ENCODE measurements at regions not wholly inside any gene's neighbourhood (a gene's known extent, or its start where the extent isn't known, plus 50 kb on each side); places are given as distances from the start of the nearest gene placed in this dataset.

- Histone ChIP-seq H3K9ac (ENCODE audit: low read depth, low read length) (no peak overlapping the region), H3K9me3 (replicated peaks; ENCODE audit: low read length) (no peaks in the 10 kb centered on the region), H3K4me2 (ENCODE audit: low read length) (no peak overlapping the region), H3K4me3 (ENCODE audit: low read length) (no peak overlapping the region), H3K36me3 (ENCODE audit: insufficient read depth, low read length) (no peaks in the 10 kb centered on the region), H3K27me3 (ENCODE audit: control insufficient read depth, insufficient read depth, low read length) (peaks cover 17% of the 10 kb centered on the region), H3K4me1 (ENCODE audit: control insufficient read depth, insufficient read depth, low read length) (no peaks in the 10 kb centered on the region)
These were observed 366.2 kb upstream of the CNR1 start for GRCh38 chr6:88532241-88532860.

- Histone ChIP-seq H3K4me3 (ENCODE audit: low read length) (no peak overlapping the region), H3K9ac (ENCODE audit: low read depth, low read length) (no peak overlapping the region), H3K36me3 (ENCODE audit: insufficient read depth, low read length) (no peaks in the 10 kb centered on the region), H3K4me2 (ENCODE audit: low read length) (no peak overlapping the region), H3K9me3 (replicated peaks; ENCODE audit: low read length) (no peaks in the 10 kb centered on the region), H3K4me1 (ENCODE audit: control insufficient read depth, insufficient read depth, low read length) (no peaks in the 10 kb centered on the region), H3K27me3 (ENCODE audit: control insufficient read depth, insufficient read depth, low read length) (peaks cover 17% of the 10 kb centered on the region)
These were observed 363.6 kb upstream of the CNR1 start for GRCh38 chr6:88529726-88530125.

- Histone ChIP-seq H3K9ac (ENCODE audit: low read depth, low read length) (no peak overlapping the region), H3K4me3 (ENCODE audit: low read length) (no peak overlapping the region), H3K36me3 (ENCODE audit: insufficient read depth, low read length) (no peaks in the 10 kb centered on the region), H3K4me1 (ENCODE audit: control insufficient read depth, insufficient read depth, low read length) (peaks cover 6% of the 10 kb centered on the region), H3K4me2 (ENCODE audit: low read length) (no peak overlapping the region), H3K27me3 (ENCODE audit: control insufficient read depth, insufficient read depth, low read length) (no peaks in the 10 kb centered on the region), H3K9me3 (replicated peaks; ENCODE audit: low read length) (no peaks in the 10 kb centered on the region)
These were observed 354.3 kb upstream of the CNR1 start for GRCh38 chr6:88520445-88520844.

- Histone ChIP-seq H3K36me3 (ENCODE audit: insufficient read depth, low read length) (no peaks in the 10 kb centered on the region), H3K4me3 (ENCODE audit: low read length) (no peak overlapping the region), H3K4me2 (ENCODE audit: low read length) (no peak overlapping the region), H3K4me1 (ENCODE audit: control insufficient read depth, insufficient read depth, low read length) (peaks cover 6% of the 10 kb centered on the region), H3K27me3 (ENCODE audit: control insufficient read depth, insufficient read depth, low read length) (no peaks in the 10 kb centered on the region), H3K9me3 (replicated peaks; ENCODE audit: low read length) (no peaks in the 10 kb centered on the region), H3K9ac (ENCODE audit: low read depth, low read length) (no peak overlapping the region)
These were observed 353.8 kb upstream of the CNR1 start for GRCh38 chr6:88520017-88520338.

GRCh38 chr6:88519301-88520016, 353.3 kb upstream of the CNR1 start:
- no peak overlapping the region for H3K9ac ChIP-seq (ENCODE audit: low read depth, low read length)
- peaks cover 6% of the 10 kb centered on the region for H3K4me1 ChIP-seq (ENCODE audit: control insufficient read depth, insufficient read depth, low read length)
- peak overlapping the region; percentile 0 for H3K4me2 ChIP-seq (ENCODE audit: low read length)
- H3K4me3 ChIP-seq (ENCODE audit: low read length), result no peak overlapping the region
- H3K27me3 ChIP-seq (ENCODE audit: control insufficient read depth, insufficient read depth, low read length), result no peaks in the 10 kb centered on the region
- no peaks in the 10 kb centered on the region for H3K36me3 ChIP-seq (ENCODE audit: insufficient read depth, low read length)
- H3K9me3 ChIP-seq (replicated peaks; ENCODE audit: low read length), result no peaks in the 10 kb centered on the region

- H3K4me3 ChIP-seq (ENCODE audit: low read length), result no peak overlapping the region
- H3K9ac ChIP-seq (ENCODE audit: low read depth, low read length), result no peak overlapping the region
- H3K36me3 ChIP-seq (ENCODE audit: insufficient read depth, low read length), result no peaks in the 10 kb centered on the region
- H3K27me3 ChIP-seq (ENCODE audit: control insufficient read depth, insufficient read depth, low read length), result no peaks in the 10 kb centered on the region
- H3K4me1 ChIP-seq (ENCODE audit: control insufficient read depth, insufficient read depth, low read length), result peaks cover 6% of the 10 kb centered on the region
- no peaks in the 10 kb centered on the region for H3K9me3 ChIP-seq (replicated peaks; ENCODE audit: low read length)
- H3K4me2 ChIP-seq (ENCODE audit: low read length), result no peak overlapping the region
These were observed 351.6 kb upstream of the CNR1 start for GRCh38 chr6:88517737-88518136.

GRCh38 chr6:88513920-88514319, 347.8 kb upstream of the CNR1 start:
- Histone ChIP-seq H3K4me3 (ENCODE audit: low read length) (no peak overlapping the region), H3K4me1 (ENCODE audit: control insufficient read depth, insufficient read depth, low read length) (peaks cover 6% of the 10 kb centered on the region), H3K4me2 (ENCODE audit: low read length) (no peak overlapping the region), H3K9ac (ENCODE audit: low read depth, low read length) (no peak overlapping the region), H3K9me3 (replicated peaks; ENCODE audit: low read length) (no peaks in the 10 kb centered on the region), H3K27me3 (ENCODE audit: control insufficient read depth, insufficient read depth, low read length) (no peaks in the 10 kb centered on the region), H3K36me3 (ENCODE audit: insufficient read depth, low read length) (no peaks in the 10 kb centered on the region)

GRCh38 chr6:88513471-88513870, 347.3 kb upstream of the CNR1 start:
- Histone ChIP-seq H3K4me1 (ENCODE audit: control insufficient read depth, insufficient read depth, low read length) (peaks cover 6% of the 10 kb centered on the region), H3K27me3 (ENCODE audit: control insufficient read depth, insufficient read depth, low read length) (no peaks in the 10 kb centered on the region), H3K9ac (ENCODE audit: low read depth, low read length) (no peak overlapping the region), H3K4me2 (ENCODE audit: low read length) (no peak overlapping the region), H3K36me3 (ENCODE audit: insufficient read depth, low read length) (no peaks in the 10 kb centered on the region), H3K4me3 (ENCODE audit: low read length) (no peak overlapping the region), H3K9me3 (replicated peaks; ENCODE audit: low read length) (no peaks in the 10 kb centered on the region)

- no peak overlapping the region for H3K9ac ChIP-seq (ENCODE audit: low read depth, low read length)
- H3K4me2 ChIP-seq (ENCODE audit: low read length), result no peak overlapping the region
- no peaks in the 10 kb centered on the region for H3K36me3 ChIP-seq (ENCODE audit: insufficient read depth, low read length)
- no peaks in the 10 kb centered on the region for H3K9me3 ChIP-seq (replicated peaks; ENCODE audit: low read length)
- no peaks in the 10 kb centered on the region for H3K27me3 ChIP-seq (ENCODE audit: control insufficient read depth, insufficient read depth, low read length)
- H3K4me3 ChIP-seq (ENCODE audit: low read length), result no peak overlapping the region
- H3K4me1 ChIP-seq (ENCODE audit: control insufficient read depth, insufficient read depth, low read length), result peaks cover 5% of the 10 kb centered on the region
These were observed 346.8 kb upstream of the CNR1 start for GRCh38 chr6:88512951-88513350.

GRCh38 chr6:88502391-88502790, 336.2 kb upstream of the CNR1 start:
- no peak overlapping the region for H3K4me2 ChIP-seq (ENCODE audit: low read length)
- H3K27me3 ChIP-seq (ENCODE audit: control insufficient read depth, insufficient read depth, low read length), result no peaks in the 10 kb centered on the region
- H3K4me3 ChIP-seq (ENCODE audit: low read length), result no peak overlapping the region
- no peaks in the 10 kb centered on the region for H3K9me3 ChIP-seq (replicated peaks; ENCODE audit: low read length)
- no peaks in the 10 kb centered on the region for H3K36me3 ChIP-seq (ENCODE audit: insufficient read depth, low read length)
- H3K4me1 ChIP-seq (ENCODE audit: control insufficient read depth, insufficient read depth, low read length), result no peaks in the 10 kb centered on the region
- H3K9ac ChIP-seq (ENCODE audit: low read depth, low read length), result no peak overlapping the region

GRCh38 chr6:88499845-88500699, 333.9 kb upstream of the CNR1 start:
- no peaks in the 10 kb centered on the region for H3K27me3 ChIP-seq (ENCODE audit: control insufficient read depth, insufficient read depth, low read length)
- H3K4me1 ChIP-seq (ENCODE audit: control insufficient read depth, insufficient read depth, low read length), result no peaks in the 10 kb centered on the region
- H3K9ac ChIP-seq (ENCODE audit: low read depth, low read length), result no peak overlapping the region
- H3K4me3 ChIP-seq (ENCODE audit: low read length), result no peak overlapping the region
- no peak overlapping the region for H3K4me2 ChIP-seq (ENCODE audit: low read length)
- H3K9me3 ChIP-seq (replicated peaks; ENCODE audit: low read length), result no peaks in the 10 kb centered on the region
- H3K36me3 ChIP-seq (ENCODE audit: insufficient read depth, low read length), result no peaks in the 10 kb centered on the region
